Stimulated activated CD8-positive, alpha-beta memory T cell treated with anti-CD3 and anti-CD28 coated beads, Interleukin-7, amount 100 ng/mL, for 48 hours (primary cell): ENCODE measurements at regions not wholly inside any gene's neighbourhood (a gene's known extent, or its start where the extent isn't known, plus 50 kb on each side); places are given as distances from the start of the nearest gene placed in this dataset.
"Not testable (repeated sequence)": the region's sequence is repeated elsewhere in the genome, so short reads cannot be mapped to it uniquely, and the experiment has no call there.

ENCODE experiments used
- DNase-seq, 2 donors: peaks; one replicate each; pipeline ENCODE4 v3.0.0-alpha.2; 2020; ENCODE audit warnings: low read depth in 1 of 2; ENCODE audit errors: extremely low read depth in 1 of 2

DNA sequence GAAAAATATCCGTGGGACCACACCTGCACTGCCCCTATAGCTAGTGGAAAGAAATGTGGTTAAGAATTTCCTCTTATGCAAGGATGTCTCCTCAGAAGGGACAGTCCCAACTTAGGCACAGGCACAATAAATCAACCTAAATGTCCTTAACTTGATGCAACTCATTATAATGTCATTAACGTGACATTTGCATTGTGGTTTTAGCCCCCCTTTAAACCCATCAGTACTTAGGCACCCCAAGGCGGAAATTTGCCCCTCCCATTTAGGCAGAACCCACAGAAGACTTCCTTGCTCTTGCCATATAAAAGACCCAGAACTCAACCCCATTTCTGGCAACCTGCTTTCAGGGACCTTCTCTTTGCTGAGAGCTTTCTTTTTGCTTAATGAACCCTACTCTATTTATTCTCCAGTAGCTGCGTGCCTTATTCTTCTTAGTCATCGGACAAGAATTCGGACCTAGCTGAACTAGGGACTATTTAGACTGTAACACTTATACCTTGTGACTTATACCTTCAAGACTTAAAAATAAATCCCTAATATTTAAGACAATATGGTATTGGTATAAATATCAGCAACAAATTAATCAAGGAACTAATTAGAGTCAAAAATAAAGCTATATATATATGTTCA is 1281.6 kb upstream of the TMEFF2 start:
- DNase-seq, result no peak

DNA sequence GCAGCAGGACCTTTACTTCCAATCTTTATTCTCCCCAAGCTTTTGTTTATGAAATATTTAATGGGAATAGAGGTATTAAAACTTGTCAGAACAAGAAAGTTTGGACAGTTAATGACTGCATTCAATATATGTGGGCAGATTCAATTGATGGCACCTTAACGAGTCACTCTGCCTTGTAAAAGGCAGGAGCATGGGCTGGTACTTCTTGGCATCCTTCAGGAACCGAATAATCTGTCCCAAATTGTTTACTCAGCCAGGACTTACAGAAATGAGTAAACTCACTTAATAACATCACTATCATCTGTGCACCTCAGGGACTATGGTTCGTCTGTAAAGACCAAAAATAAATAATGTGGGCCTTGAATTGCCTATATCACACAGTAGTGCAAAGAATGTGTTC is 1280.3 kb upstream of the TMEFF2 start:
- DNase-seq, result no peak

- no peak for DNase-seq
These were observed 1274.5 kb upstream of the TMEFF2 start for GRCh38 chr2:193469251-193469650.

DNA sequence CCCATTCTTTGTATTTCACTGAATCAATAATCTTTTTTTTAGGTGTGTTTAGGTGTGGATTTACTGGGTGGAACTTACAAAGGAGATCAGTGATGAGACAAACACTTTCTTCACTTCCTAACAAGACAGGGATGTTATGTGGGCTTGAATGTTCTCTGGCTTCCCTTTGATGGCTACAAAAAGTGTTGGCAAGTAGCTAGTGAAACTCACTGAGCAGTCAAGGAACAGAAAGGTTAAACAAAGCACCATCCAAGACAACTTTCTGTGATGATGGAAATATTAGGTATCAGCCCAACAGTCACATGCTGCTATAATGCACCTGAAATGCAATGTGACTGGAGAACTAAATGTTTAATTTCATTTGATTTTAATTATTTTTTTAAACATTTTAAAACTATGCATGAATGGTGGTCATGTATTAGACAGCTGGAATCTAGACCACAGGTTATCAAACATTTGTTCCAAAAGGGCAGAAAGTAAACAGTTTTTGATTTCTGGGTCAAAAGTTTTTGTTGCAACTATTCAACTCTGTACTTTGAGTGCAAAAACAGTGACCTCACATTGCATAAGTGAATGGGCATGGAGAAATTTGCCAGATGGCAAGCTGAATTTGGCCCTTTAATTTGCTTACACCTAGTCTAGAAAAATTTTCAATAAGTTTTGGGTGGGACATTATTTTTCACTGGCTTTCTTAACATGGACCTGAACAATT is 1272.7 kb upstream of the TMEFF2 start:
- no peak for DNase-seq

DNA sequence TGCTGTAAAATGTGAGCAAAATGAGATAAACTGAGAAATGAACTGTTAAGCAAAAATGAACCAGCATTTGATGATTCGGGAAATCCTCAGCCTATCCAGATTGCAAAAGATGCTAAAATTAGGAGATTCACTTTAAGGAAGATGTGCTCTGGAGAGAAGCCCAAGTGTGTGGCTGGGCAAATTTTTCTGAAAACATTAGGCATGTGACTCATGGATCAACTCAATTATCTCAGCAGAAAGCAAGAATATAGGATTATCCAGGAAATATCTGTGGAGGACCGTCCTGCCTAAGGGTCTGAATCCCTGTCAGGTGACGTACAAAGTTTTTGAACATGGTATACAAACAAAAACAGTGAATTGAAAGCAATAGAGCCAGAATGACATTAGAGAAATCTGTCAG is 1268.3 kb upstream of the TMEFF2 start:
- DNase-seq, result no peak

DNA sequence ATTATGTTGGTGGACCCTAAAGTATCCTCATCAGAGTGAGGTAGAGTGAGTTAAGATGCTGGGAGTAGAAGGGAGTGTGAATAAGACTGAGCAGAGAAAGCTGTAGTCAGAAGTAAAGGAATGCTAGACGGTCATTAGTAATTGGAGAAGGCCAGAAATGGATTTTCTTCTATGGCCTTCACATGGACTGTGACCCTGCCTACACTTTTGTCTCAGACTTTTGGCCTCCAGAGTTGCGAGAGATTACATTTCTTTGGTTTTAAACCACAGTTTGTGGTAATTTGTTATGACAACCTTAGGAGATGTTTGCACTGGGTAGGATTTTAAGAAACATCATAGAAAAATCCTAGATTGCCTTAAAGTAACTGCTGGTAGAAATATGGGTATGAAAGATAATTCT is 1267.7 kb upstream of the TMEFF2 start:
- no peak for DNase-seq

- no peak for DNase-seq
These were observed 1266.8 kb upstream of the TMEFF2 start for GRCh38 chr2:193461431-193461934.

GRCh38 chr2:193446967-193447366 is 1252.2 kb upstream of the TMEFF2 start:
- DNase-seq, result no peak

DNA sequence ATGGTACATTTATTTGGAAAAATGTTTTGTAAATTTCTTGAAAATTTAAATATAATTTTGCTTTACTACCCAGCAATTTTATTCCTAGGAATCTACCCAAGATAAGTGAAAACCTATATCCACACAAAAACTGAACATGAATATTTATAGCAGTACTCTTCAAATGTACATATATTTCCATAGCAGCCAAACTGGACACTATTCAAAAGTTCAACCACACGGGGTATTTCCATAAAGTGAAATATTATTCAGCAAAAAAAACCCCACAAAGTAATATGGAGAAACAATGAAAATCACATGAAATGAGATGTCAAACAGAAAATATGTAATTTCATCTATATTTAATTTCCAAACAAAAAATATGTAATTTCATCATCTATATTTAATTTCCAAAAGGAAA is 1247.6 kb upstream of the TMEFF2 start:
- DNase-seq, result no peak

DNA sequence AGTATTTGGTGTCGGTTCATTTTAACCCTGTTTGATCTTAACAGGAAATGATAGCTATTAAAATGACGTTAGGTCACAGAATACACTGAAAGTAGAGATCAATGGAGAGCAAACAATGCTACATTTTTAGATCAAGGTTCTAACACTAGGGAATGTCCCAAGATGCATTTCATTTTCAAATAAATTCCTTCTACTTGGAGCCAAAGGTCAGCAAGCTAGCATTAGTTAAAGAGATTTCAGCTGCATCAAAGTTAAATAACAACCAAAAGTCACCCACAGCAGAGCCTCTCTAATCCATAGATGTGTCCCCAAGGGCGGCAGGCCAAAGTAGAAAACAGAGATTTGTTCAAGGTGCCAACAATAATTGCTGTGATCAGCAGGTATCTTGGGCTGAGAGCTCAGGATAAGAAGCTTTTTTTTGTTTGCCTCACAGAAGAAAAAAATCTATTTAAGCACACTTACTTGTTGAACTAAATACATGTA is 1233.6 kb upstream of the TMEFF2 start:
- no peak for DNase-seq

DNA sequence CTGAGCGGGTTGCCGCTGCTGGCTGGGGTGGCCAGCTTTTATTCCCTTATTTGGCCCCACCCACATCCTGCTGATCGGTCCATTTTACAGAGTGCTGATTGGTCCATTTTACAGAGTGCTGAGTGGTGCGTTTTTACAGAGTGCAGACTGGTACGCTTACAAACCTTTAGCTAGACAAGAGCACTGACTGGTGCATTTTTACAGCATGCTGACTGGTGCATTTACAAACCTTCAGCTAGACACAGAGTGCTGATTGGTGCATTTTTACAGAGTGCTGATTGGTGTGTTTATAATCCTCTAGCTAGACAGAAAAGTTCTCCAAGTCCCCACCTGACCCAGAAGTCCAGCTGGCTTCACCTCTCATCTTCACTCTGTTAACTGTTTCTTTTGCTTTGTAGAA is 1217.6 kb upstream of the TMEFF2 start:
- DNase-seq, result not testable (repeated sequence)

GRCh38 chr2:193409951-193410350 is 1215.2 kb upstream of the TMEFF2 start:
- DNase-seq, result no peak

DNA sequence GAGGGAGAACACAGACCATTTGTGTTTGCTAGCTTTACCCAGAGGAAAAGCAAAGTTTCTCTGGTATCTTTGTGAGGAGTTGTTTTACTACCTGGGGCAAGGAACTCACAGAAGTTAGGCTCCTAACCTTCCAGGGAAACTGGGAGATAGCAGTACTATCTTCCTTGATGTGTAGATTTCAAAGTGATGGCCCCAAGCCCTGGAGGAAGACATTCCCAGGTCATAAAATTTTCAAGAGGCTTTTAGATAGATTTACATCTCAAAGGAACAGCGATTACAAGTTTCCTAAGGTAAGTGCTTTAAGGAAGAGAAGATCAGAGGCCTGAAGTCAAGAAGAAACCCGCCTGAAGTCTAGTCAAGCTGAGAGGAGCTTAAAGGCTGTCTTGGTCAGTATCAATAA is 1187.8 kb upstream of the TMEFF2 start:
- DNase-seq, result no peak

GRCh38 chr2:193377789-193378188 is 1183.1 kb upstream of the TMEFF2 start:
- DNase-seq, result no peak

DNA sequence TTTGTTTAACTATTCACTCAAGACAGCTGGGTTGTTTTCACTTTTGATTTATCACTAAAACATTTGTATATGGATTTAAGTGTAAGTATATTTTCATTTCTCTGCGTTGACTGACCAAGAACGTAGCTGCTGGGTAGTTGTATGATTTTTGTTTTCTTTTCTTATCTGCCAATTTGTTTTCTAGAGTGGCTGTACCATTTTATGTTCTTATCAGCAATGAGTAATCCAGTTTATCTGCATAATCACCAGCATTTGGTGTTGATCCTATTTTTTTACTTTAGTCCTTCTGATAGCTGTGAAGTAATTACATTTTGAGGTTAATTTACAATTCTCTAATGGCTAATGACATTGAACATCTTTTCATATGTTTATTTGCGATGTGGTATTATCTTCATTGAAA is 1178.4 kb upstream of the TMEFF2 start:
- DNase-seq, result no peak

DNA sequence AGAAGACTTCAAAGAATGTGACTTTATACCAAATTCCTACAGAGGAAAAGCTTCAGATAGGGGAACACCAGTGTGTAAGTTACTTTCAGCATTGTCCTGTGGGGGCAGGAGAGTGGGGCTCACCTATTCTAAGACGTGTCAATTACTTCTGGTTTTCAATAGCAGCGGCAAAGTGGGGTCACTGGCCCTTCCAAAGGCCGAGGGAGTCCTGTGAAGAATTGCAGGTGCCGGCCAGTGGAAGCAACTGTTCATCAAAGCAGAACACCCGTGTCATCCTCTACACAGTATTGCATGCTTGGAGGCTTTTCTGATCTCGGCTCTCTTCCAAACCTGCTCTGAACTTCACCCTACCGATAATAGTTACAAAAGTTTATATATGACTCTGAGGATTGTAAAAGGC is 1176.5 kb upstream of the TMEFF2 start:
- no peak for DNase-seq

GRCh38 chr2:193368615-193369014 is 1173.9 kb upstream of the TMEFF2 start:
- DNase-seq, result no peak

- no peak for DNase-seq
These were observed 1162.8 kb upstream of the TMEFF2 start for GRCh38 chr2:193357508-193357907.

DNA sequence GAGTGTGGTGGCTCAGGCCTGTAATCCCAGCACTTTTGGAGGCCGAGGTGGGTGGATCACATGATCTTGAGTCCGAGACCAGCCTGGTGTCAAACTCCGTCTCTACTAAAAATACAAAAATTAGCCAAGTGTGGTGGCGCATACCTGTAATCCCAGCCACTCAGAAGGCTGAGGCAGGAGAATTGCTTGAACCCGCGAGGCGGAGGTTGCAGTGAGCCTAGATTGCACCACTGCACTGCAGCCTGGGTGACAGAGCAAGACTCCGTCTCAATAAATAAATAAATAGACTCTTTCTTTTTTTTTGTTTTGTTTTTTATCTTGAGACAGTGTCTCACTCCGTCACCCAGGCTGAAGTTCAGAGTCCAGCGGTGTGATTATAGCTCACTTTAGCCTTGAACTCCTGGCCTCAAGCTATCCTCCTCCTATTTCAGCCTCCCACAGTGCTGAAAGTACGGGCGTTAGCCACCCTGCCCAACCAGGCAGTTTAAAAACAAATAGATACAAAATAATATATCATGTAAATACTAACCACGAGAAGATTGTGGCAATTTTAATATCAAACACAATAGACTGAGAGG is 1158.0 kb upstream of the TMEFF2 start:
- not testable (repeated sequence) for DNase-seq

- DNase-seq, result no peak
These were observed 1155.8 kb upstream of the TMEFF2 start for GRCh38 chr2:193350509-193350908.

DNA sequence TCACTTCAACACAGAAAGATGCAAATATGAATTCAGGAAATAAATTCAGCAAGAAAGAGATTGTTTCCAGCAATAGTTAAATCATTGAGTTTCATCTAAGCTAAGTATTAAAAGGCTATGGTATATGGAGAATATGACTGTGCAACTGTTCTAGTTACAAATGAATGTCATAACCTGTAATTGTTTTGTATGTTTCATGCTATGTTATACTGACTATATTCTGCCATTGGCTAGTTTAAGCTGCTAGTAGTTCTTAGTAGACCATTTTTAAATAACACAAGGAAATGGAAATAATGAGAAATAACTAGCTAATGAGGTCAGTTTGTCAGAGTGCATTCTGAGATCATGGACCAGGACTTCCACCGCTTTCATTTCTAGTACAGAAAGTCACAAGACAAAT is 1154.9 kb upstream of the TMEFF2 start:
- no peak for DNase-seq

DNA sequence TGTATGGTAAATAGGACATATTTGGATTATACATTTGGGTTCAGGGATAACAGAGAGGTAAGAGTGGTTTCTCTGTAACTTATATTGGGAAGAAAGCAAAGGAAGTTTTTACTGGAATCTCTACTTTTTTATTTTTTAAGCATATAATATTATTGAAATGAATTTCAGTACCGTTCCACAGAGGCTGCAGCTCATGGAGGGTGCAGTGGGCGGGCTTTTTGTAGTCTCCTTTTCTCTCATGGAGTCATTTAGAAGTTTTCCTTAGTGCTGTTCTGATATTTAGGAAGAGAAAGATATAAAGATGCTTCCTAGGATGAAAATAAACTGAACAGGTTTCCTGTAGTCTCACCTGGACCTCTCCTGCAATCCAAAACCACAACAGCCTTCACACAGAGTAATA is 1153.3 kb upstream of the TMEFF2 start:
- no peak for DNase-seq
